ENCODE measurements at regions not wholly inside any gene's neighbourhood (a gene's known extent, or its start where the extent isn't known, plus 50 kb on each side); places are given as distances from the start of the nearest gene placed in this dataset.

DNA sequence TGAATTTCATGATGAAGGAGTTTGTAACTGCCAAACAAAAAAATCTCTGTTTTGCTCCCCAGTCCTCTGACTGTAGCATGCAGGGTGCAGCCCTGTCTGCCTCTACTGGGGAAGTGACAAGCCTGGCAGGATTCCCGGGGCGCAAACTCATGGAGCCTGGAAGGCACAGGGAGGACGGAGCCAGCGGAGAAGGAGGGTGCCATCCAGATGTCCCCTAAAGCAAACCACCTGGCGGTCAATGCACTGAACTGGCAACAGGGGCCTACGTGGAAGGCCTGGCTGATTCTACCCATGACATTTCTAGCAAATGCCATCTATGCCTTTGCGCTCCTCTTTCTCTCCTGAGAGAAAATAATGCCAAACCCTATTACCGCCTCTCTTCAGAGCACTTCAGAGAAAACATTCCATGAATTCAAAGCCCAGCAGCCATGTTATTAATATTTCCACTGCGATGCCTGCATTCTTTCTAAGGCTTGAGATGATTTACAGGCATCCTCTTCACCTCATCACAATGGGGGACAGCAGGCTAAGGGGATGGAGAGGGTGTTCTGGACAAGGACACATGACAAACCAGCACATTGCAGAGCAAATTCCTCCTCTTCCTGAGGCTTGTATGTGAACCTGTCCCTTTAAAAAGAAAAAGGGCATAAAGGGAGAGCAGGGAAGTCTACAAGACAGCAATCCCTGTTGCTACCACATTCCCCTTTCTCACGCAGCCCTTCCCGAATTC is 329.3 kb upstream of the NOCT start:
- DNase-seq, result no peak

DNA sequence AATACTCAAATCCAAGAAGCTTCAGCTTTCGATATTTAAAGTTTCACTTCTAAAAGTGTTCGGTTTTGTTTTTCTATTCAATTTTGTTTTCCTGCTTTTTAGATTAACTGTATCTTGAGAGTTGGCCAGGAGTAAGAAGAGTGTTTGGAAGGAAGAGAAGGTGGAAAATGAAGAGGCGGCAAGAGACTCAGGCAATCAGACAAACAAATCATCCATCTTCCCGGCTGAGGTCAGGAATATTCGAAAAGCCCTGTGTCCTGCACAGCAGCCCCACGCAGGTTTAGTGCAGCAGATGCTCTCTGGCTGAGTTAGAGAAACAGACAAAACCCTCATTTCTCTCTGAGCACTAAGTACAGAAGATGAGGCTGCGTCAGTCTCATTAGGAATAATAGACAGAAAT is 330.3 kb upstream of the NOCT start:
- DNase-seq, result no peak

DNA sequence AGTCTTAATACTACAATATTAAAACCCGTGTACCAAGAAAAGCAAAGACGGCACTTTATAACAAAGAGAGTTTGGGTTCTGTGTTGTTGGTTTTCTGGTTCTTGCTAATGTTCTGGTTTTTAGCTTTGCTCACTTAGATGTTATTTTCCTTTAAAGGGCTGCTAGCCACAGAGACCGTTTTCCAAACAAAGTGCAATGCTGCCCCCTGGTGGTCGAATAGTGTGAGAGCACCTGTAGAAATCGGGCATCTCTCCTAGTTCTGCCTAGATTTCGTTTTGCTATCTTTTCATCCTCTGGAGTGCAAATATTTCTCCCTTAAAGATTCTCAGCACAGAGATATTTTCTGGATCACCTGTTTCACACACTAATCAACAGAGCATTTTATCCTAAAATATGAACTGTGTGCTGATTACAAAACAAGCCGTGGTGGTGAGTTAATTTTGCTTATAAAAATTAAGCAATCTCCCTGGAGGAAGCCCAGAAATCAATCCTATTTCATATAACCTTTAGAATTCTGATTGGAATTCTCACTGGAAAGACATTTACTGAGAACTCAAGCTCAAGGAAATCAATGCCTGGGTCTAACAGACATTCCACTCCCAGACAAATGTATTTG is 334.5 kb upstream of the NOCT start:
- DNase-seq, result peak; percentile 41

GRCh38 chr4:138680256-138680655 is 335.3 kb upstream of the NOCT start:
- DNase-seq, result no peak

- DNase-seq, result no peak
These were observed 336.4 kb upstream of the NOCT start for GRCh38 chr4:138678985-138679746.

DNA sequence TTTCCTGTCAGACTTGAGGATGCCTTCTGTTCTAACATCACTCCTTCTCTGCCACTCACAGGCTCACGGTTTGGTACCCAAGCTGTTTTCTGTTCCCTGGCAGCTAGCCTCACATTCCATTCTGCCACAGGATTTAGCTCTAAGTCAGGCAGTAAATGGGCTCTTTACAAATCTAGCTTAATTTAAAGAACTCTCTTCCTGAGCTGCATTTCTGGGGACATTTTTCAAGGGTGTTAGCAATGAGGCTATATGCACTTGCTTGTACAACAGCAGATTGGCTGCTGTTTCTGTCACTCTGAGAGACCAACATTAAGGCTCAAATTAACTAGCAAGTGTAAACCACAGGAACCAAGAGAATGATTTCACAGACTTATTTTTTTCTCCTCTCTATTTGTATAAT is 337.8 kb upstream of the NOCT start:
- no peak for DNase-seq

- DNase-seq, result no peak
These were observed 338.4 kb upstream of the NOCT start for GRCh38 chr4:138677212-138677611.

DNA sequence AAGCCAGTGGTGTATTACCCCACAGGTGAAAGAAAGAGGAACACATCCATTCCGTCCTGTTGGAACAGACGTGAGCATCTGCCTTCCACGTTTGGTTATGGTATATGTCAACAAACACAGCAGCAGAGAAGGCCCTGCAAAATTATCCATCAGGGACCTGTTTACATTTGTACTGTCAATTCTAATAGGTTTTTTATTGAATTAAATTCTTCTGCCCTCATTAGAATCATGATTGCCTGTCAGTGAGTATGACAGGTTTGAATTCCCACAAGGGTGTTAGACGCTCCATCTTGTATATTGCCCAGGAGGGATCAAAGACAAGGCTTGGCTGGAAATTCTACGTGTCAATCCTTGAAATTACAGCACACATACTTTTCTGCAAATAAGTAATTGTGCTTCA is 339.9 kb upstream of the NOCT start:
- DNase-seq, result no peak

- no peak for DNase-seq
These were observed 341.4 kb upstream of the NOCT start for GRCh38 chr4:138674209-138674608.

DNA sequence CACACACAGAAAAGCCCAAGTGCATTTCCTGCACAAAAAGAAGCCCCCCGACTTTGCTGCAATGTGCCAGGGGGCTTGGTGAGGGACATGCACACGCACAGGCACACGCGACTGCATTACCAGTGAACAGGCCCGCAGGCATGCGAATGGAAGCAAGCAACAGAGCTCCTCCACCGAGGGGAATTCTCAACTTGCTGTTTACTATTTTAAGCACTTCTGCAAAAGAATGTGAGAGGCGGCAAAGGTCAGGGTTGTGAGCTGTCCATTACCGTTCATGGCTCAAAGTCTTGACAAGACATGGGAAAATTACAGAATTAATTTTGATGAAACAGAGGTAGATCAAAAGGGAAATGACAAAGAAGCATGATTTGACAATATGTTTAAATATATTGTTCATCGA is 342.5 kb upstream of the NOCT start:
- no peak for DNase-seq

GRCh38 chr4:138672393-138672976 is 343.1 kb upstream of the NOCT start:
- no peak for DNase-seq

DNA sequence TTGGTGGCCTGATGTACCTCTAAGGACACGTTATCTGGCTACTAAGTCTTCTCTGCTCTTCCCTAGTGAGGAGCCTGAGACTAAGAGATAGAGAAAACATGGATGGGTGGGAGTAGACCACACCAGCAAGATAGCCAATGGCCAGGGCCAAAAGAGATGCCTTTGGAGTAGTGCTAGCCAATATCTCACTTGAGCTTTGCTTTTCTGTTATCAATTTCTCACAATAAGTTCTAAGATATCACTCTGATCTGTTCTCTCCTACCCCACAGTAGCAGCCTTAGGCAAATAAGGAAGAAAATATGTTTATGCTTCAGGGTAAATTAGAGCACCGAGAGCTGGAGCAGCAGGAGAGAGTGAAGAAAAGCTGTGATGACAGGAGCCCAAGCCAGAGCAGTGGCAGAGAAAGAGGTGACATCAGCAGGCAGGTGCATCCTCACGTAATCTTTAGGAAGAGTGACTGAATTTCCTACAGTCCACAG is 343.9 kb upstream of the NOCT start:
- DNase-seq, result no peak

DNA sequence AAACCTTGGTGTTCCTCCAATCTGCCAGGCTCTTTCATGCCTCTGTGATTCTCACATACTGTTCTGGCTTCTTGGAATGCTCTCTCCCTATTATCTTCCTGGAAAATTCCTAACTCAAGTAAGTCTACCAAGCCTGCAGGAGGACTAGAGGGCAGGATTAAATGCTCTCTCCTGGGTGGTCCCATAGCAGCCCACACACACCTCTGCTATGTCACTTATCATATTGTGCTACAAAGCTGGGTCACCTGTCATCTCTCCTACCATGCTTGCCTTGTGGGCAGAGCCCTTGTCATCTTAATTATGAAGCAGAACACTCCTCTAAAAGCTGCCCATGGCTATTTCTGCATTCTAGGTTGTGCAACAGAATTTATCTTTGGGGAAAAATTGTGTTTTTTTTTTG is 344.5 kb upstream of the NOCT start:
- DNase-seq, result no peak

GRCh38 chr4:138670681-138671080 is 344.9 kb upstream of the NOCT start:
- DNase-seq, result no peak

DNA sequence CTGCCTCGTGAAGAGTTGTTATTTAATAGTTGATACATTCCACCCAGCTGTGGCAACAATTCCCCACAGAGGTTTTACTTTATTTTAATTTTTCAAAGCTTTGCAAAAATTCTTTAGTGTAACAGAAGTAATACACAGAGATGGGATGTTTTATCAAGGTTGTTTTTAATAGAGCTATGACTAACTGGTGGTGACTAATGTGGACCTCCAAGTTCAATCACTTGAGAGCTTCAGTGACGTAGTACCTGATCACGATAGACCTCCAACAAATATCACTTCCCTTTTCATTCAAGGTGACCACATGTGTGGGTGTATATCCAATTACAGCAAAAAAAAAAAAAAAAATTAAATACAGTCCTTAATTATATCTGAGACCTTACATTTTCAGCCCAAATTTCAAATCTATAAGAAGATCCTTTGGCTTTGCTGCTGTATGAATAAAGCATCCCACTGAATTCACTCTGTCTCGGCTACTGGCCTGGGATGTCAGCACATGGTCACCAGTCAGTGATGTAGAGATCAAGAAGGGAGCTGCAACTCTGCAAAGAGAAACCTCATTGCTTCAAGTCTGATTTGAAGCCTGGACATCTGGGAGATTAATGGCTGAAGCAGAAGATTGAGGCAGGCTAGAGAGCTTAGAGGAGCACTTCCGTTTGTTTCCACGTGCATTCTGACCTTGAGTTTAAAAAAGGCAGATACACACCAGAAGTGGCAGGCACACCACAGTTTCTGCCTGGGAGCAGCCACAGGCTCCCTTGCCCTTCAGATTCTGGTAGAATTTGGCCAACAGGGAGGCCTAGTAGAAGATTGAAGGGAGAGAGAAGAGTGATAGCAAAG is 345.9 kb upstream of the NOCT start:
- DNase-seq, result no peak

DNA sequence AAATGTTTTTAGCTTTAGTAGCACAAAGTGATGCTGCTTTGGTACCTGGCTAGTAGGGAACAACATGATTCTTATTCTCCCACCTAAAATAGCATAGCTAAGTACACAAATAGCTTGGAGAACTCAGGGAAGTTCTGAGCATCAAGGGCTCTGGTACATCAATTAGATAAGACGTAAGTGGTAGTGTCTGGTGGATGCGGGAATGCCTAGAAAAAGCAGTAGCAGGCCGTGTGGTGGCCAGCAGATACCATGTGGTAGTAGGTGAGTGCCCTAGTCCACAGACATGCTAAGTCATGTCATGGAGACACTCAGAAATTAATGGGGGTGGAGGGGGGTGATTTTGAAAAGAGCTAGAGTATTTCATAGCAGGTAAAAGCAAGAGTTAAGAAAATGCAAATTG is 347.3 kb upstream of the NOCT start:
- no peak for DNase-seq

DNA sequence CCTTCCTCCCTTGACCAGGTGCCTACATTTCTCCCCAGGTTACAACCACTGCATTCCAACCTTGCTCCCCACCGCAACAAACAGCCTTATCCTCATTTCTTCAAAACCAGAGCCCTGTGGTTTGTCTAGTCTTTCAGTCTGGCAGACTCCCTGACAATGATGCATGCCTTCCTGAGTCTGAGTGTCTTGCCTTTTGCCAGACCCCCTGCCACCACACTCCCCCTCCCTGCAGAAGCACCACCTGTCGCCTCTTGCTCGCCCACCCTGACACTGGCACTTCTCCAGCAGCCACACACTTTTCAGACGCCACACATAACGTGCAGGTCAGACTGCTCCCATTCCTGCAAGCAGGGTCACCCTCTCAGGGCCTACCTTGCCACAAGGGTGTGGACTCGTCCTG is 349.2 kb upstream of the NOCT start:
- DNase-seq, result no peak

GRCh38 chr4:138665851-138666250 is 349.7 kb upstream of the NOCT start:
- no peak for DNase-seq

DNA sequence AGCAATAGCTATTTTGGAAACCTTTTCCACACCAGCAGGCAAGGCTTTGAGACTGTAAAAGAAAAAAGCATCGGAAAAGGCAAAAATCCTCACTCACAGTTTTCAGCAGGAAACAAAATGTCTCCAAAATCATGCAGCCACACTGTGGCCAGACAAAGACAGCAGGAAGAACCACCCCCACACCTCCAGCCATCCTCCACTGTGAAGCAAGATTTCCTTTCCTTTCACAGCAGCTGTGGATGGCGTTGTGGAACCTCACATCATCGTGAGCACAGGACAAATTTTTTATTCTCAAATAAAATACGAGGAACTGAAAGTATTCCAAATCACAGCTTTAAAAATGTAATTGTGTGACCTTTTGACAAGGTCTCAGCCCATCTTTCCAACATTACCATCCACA is 351.7 kb upstream of the NOCT start:
- DNase-seq, result no peak

DNA sequence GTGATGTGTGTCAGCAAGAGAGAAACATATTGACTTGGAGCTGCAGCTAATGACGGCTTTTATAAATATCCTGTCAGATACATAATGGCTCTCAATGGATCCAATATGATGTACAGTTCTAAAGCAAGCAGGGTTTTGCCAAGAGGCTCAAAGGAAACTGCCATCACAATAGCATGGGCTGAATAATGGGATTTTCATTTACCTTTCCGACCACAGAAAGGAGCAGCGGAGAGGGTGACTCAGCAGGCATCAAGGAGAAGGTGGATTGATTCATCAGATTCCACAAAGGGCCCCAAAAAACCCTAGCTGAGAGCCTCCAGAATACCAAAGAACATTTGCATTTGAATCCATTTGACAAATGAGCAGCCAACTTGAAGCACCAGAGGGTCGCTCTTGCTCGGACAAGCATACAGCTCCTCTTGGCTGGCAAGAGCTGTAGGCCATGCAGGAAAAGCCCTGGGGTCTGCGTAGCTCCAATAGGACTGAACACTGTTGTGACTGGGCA is 355.7 kb upstream of the NOCT start:
- no peak for DNase-seq

GRCh38 chr4:138659037-138659811 is 356.4 kb upstream of the NOCT start:
- DNase-seq, result no peak

- no peak for DNase-seq
These were observed 357.1 kb upstream of the NOCT start for GRCh38 chr4:138658518-138658917.

Data from NCI-H510A treated with DMSO at 0.1 percent for 48 hours (cell line).